K562 (cell line): ENCODE measurements at regions not wholly inside any gene's neighbourhood (a gene's known extent, or its start where the extent isn't known, plus 50 kb on each side); places are given as distances from the start of the nearest gene placed in this dataset.

Experiments
- ATAC-seq: fragments of 200-7000 bp; cut with Tn5 transposase; 3 replicates; pipeline ENCODE4 v1.9.1; 2020; ENCODE audit warnings: moderate library complexity
- BruUV-seq: library from RNA; stranded (reverse); fragments of 400-500 nt; replicated peaks from 2 replicates; lab custom pipeline; 2021; lab: Mats Ljungman, UMichigan
- CTCF ChIA-PET: fragments of 300-600 bp; formaldehyde crosslinking; extraction: SDS; loops from one replicate; lab custom pipeline; 2021; ENCODE audit warnings: low intra/inter-chr PET ratio; lab: Yijun Ruan, JAX
- POLR2A ChIA-PET: fragments of 300-600, 350-650 bp; sonication (Branson Sonifier 250); formaldehyde crosslinking; extraction: SDS; loops from one replicate; lab custom pipeline; 2021; ENCODE audit warnings: antibody characterized with exemption, inconsistent platforms; lab: Yijun Ruan, JAX
- DNase-seq, 4 experiments: peaks; one replicate each; pipeline versions ENCODE4 v3.0.0 to v3.0.0-alpha.2; 2011 to 2018; ENCODE audit warnings: low spot score in 3 of 4, mixed read lengths in 3 of 4; ENCODE audit errors: extremely low read depth in 1 of 4
- FAIRE-seq: peaks from 2 replicates; lab custom pipeline; 2011; peaks lifted over from hg19 to GRCh38; lab: Jason Lieb, UNC
- H2AFZ ChIP-seq: 2 replicates; pipeline ENCODE4 v1.6.0; 2011; ENCODE audit warnings: low read depth, low read length, control low read depth, inconsistent platforms
- H3K27ac ChIP-seq: fragments of 200-600 bp; 3 replicates; pipeline ENCODE4 v1.8.0; 2011; ENCODE audit warnings: low read depth, mild to moderate bottlenecking, control low read depth, inconsistent platforms, low read length, moderate library complexity, mixed read lengths; ENCODE audit errors: extremely low read depth
- H3K27me3 ChIP-seq, 2 experiments: fragments of 300-600 bp in 1 of 2; 2 replicates in 1 of 2; 3 replicates in 1 of 2; pipeline versions ENCODE4 v1.6.0 to v1.8.0; 2011; ENCODE audit warnings: inconsistent platforms in 2 of 2, low read length in 2 of 2, mild to moderate bottlenecking in 1 of 2, mixed read lengths in 1 of 2, moderate library complexity in 1 of 2; ENCODE audit not compliant: control insufficient read depth in 2 of 2, insufficient read depth in 2 of 2
- H3K36me3 ChIP-seq: fragments of 300-600 bp; 3 replicates; pipeline ENCODE4 v1.8.0; 2011; ENCODE audit warnings: mild to moderate bottlenecking, low read length, inconsistent platforms; ENCODE audit not compliant: control insufficient read depth, insufficient read depth
- H3K4me1 ChIP-seq, 2 experiments: fragments of 200-600 bp in 1 of 2; replicated peaks in 1 of 2; 2 replicates in 1 of 2; 3 replicates in 1 of 2; pipeline versions ENCODE4 v1.5.1 to v1.8.0; 2011; ENCODE audit warnings: inconsistent platforms in 2 of 2, low read length in 2 of 2, mild to moderate bottlenecking in 1 of 2, mixed read lengths in 1 of 2, moderate library complexity in 1 of 2; ENCODE audit not compliant: control insufficient read depth in 2 of 2, insufficient read depth in 2 of 2
- H3K4me2 ChIP-seq: 2 replicates; pipeline ENCODE4 v1.6.1; 2011; ENCODE audit warnings: low read length, control low read depth, inconsistent platforms, mixed read lengths; ENCODE audit not compliant: insufficient read depth
- H3K4me3 ChIP-seq: fragments of 200-600 bp; sonication (generic), shearing (Covaris generic); 2 replicates; pipeline ENCODE4 v1.5.1; 2016; ENCODE audit warnings: control low read depth, inconsistent platforms
- H3K79me2 ChIP-seq: fragments of 200-600 bp; 3 replicates; pipeline ENCODE4 v1.8.0; 2011; ENCODE audit warnings: low read length, inconsistent platforms; ENCODE audit not compliant: control insufficient read depth, insufficient read depth
- H3K9ac ChIP-seq, 2 experiments: 2 replicates each; pipeline versions ENCODE4 v1.6.0 to v1.6.1; 2011; ENCODE audit warnings: low read depth in 2 of 2, low read length in 2 of 2, control low read depth in 1 of 2, inconsistent platforms in 1 of 2, mild to moderate bottlenecking in 1 of 2, mixed read lengths in 1 of 2; ENCODE audit not compliant: insufficient read depth in 1 of 2
- H3K9me1 ChIP-seq: one replicate; pipeline ENCODE4 v1.6.0; 2011; ENCODE audit warnings: inconsistent platforms, mild to moderate bottlenecking, low read length, moderate library complexity; ENCODE audit not compliant: control insufficient read depth, insufficient read depth
- H3K9me3 ChIP-seq: replicated peaks from 2 replicates; pipeline ENCODE4 v1.5.1; 2011; ENCODE audit warnings: low read depth, low read length, inconsistent platforms; ENCODE audit not compliant: control insufficient read depth, insufficient read depth
- H4K20me1 ChIP-seq: replicated peaks from 2 replicates; pipeline ENCODE4 v1.6.1; 2011; ENCODE audit warnings: low read length, inconsistent platforms, mixed read lengths; ENCODE audit not compliant: control insufficient read depth, insufficient read depth
- ZNF253 ChIP-seq: fragments of 250-450 bp; sonication (Bioruptor Pico); conservative IDR thresholded peaks from 2 replicates; pipeline ENCODE4 v1.6.1; 2021; ENCODE audit warnings: mild to moderate bottlenecking
- ZNF347 ChIP-seq: fragments of 450-650 bp; formaldehyde crosslinking; IDR thresholded peaks from 2 replicates; pipeline ENCODE4 v1.4.0; 2020; ENCODE audit warnings: low read depth, mild to moderate bottlenecking, moderate library complexity
- ZNF512 ChIP-seq: IDR thresholded peaks from 2 replicates; pipeline ENCODE4 v1.6.1; 2016; ENCODE audit warnings: missing genetic modification characterization, missing compliant biosample characterization
- WGBS: fragments of 100-300 bp; shearing (Covaris generic); methylation state at CpG from one replicate; pipeline ENCODE4 v1.1.6; 2016; ENCODE audit warnings: low coverage, mixed read lengths; ENCODE audit not compliant: insufficient coverage; ENCODE audit errors: missing lambda C conversion rate; 5-methylcytosine and 5-hydroxymethylcytosine counted together
- in situ Hi-C: fragments of 300-500 bp; cut with MboI; formaldehyde crosslinking; loops from 4 replicates; pipeline ENCODE4 v1.15.0; 2018; ENCODE audit warnings: inconsistent platforms, mixed read lengths
- intact Hi-C: fragments of 100-400 bp; cut with micrococcal nuclease; formaldehyde crosslinking; loops from 2 replicates; pipeline ENCODE4 v1.14.2; 2022

- Histone ChIP-seq H2AFZ (no peak overlapping the region), H3K4me1 (peaks cover 0 to 4% of the 10 kb centered on the region in 2 experiments; a peak in 1 of 5 replicates), H3K27ac (no peak overlapping the region), H3K9ac (no peak overlapping the region), H3K4me2 (no peak overlapping the region), H3K79me2 (no peaks in the 10 kb centered on the region), H3K4me3 (no peak overlapping the region), H4K20me1 (peaks cover 5% of the 10 kb centered on the region; the same call in 1 of the 2 replicates), H3K36me3 (no peaks in the 10 kb centered on the region), H3K9me1 (no peaks in the 10 kb centered on the region), H3K27me3 (peaks cover 13 to 45% of the 10 kb centered on the region in 2 experiments; a peak in 4 of 5 replicates), H3K9me3 (peaks cover 3% of the 10 kb centered on the region; the same call in 1 of the 2 replicates)
- TF ChIP-seq ZNF253 (no peak), ZNF512 (tag) (peak; percentile 60; the same call in 1 of the 2 replicates), ZNF347 (no peak)
- CTCF ChIA-PET: no interaction called here
- POLR2A ChIA-PET: interaction anchor here (1.0 kb wide), 1 partner anchor 94 kb away, joined by 5 read pairs; no protein-coding TSS in a partner anchor
- DNase-seq (no peak), FAIRE-seq (no peak), ATAC-seq (no peak)
- no TSS peak for BruUV-seq
- WGBS: 13% methylated on average over 5 of the region's 5 CpGs
- in situ Hi-C loops: no loop called here
- intact Hi-C loops: no loop called here
Measured at GRCh38 chr16:11465675-11466074, 120.4 kb downstream of the RMI2 start.
